Thymus (tissue), 11 donors: ENCODE measurements at regions not wholly inside any gene's neighbourhood (a gene's known extent, or its start where the extent isn't known, plus 50 kb on each side); places are given as distances from the start of the nearest gene placed in this dataset.
"Not testable (repeated sequence)": the region's sequence is repeated elsewhere in the genome, so short reads cannot be mapped to it uniquely, and the experiment has no call there.

ENCODE experiments used
- DNase-seq, 9 donors: peaks; one replicate each; pipeline ENCODE4 v3.0.0-alpha.2; 2013; ENCODE audit warnings: low spot score in 9 of 9, low read depth in 6 of 9, missing footprints in 1 of 9
- H3K27ac ChIP-seq, 2 donors: one replicate each; pipeline ENCODE4 v1.5.1; 2013; ENCODE audit warnings: control low read depth in 1 of 2, low read depth in 1 of 2, low read length in 1 of 2, mild to moderate bottlenecking in 1 of 2, moderate library complexity in 1 of 2
- H3K27me3 ChIP-seq, 2 donors: one replicate each; pipeline ENCODE4 v1.5.1; 2013; ENCODE audit warnings: low read length in 1 of 2; ENCODE audit not compliant: control insufficient read depth in 2 of 2, insufficient read depth in 1 of 2
- H3K36me3 ChIP-seq, 2 donors: one replicate each; pipeline ENCODE4 v1.5.1; 2013; ENCODE audit warnings: low read length in 1 of 2, mild to moderate bottlenecking in 1 of 2, moderate library complexity in 1 of 2; ENCODE audit not compliant: control insufficient read depth in 2 of 2, insufficient read depth in 2 of 2
- H3K4me1 ChIP-seq, 2 donors: one replicate each; pipeline ENCODE4 v1.5.1; 2013; ENCODE audit warnings: low read length in 2 of 2; ENCODE audit not compliant: control insufficient read depth in 2 of 2, insufficient read depth in 2 of 2
- H3K4me3 ChIP-seq, 2 donors: one replicate each; pipeline ENCODE4 v1.5.1; 2013; ENCODE audit warnings: low read length in 2 of 2, control low read depth in 1 of 2, mild to moderate bottlenecking in 1 of 2
- H3K9me3 ChIP-seq, 2 donors: one replicate each; pipeline ENCODE4 v1.5.1; 2013; ENCODE audit warnings: low read length in 1 of 2, mild to moderate bottlenecking in 1 of 2; ENCODE audit not compliant: control insufficient read depth in 2 of 2, insufficient read depth in 1 of 2
- WGBS: extraction: QIAGEN DNeasy Blood & Tissue Kit; methylation state at CpG from one replicate; pipeline ENCODE4 v1.1.7; 2013; 5-methylcytosine and 5-hydroxymethylcytosine counted together
- donor health status: healthy.

GRCh38 chr5:62776592-62776991 is 198.0 kb downstream of the LRRC70 start:
- H3K27me3 ChIP-seq, H3K9me3 ChIP-seq, H3K36me3 ChIP-seq, H3K4me3 ChIP-seq, H3K4me1 ChIP-seq, H3K27ac ChIP-seq, DNase-seq: not testable (repeated sequence)
- WGBS: over 99% methylated on average over 5 of the region's 5 CpGs

- no peak for DNase-seq
- WGBS: 97% methylated on average over 3 of the region's 3 CpGs
- Histone ChIP-seq H3K36me3 (no peaks in the 10 kb centered on the region), H3K27me3 (no peaks in the 10 kb centered on the region), H3K4me3 (no peak overlapping the region), H3K4me1 (no peaks in the 10 kb centered on the region), H3K9me3 (no peaks in the 10 kb centered on the region), H3K27ac (no peak overlapping the region)
Measured at GRCh38 chr5:62773460-62773859, 194.8 kb downstream of the LRRC70 start.

- H3K4me3 ChIP-seq: no peak overlapping the region
- H3K27me3 ChIP-seq: no peaks in the 10 kb centered on the region
- H3K4me1 ChIP-seq: no peaks in the 10 kb centered on the region
- WGBS: 95% methylated on average over 1 of the region's 1 CpG
- DNase-seq: no peak
- no peaks in the 10 kb centered on the region for H3K9me3 ChIP-seq
- H3K27ac ChIP-seq: no peak overlapping the region
- H3K36me3 ChIP-seq: no peaks in the 10 kb centered on the region
Measured at GRCh38 chr5:62771341-62771740, 192.7 kb downstream of the LRRC70 start.

- no peak overlapping the region for H3K27ac ChIP-seq
- no peak for DNase-seq
- H3K9me3 ChIP-seq: no peaks in the 10 kb centered on the region
- no peaks in the 10 kb centered on the region for H3K36me3 ChIP-seq
- H3K4me1 ChIP-seq: no peaks in the 10 kb centered on the region
- no peak overlapping the region for H3K4me3 ChIP-seq
- no peaks in the 10 kb centered on the region for H3K27me3 ChIP-seq
- 100% methylated on average over 1 of the region's 1 CpG for WGBS
Measured at GRCh38 chr5:62767650-62768049, 189.0 kb downstream of the LRRC70 start.

GRCh38 chr5:62767077-62767476 is 188.5 kb downstream of the LRRC70 start:
- no peak overlapping the region for H3K4me3 ChIP-seq
- WGBS: 97% methylated on average over 2 of the region's 2 CpGs
- H3K36me3 ChIP-seq: no peaks in the 10 kb centered on the region
- no peaks in the 10 kb centered on the region for H3K9me3 ChIP-seq
- DNase-seq: no peak
- H3K27ac ChIP-seq: no peak overlapping the region
- H3K27me3 ChIP-seq: no peaks in the 10 kb centered on the region
- no peaks in the 10 kb centered on the region for H3K4me1 ChIP-seq

GRCh38 chr5:62762503-62762902 is 183.9 kb downstream of the LRRC70 start:
- H3K27me3 ChIP-seq: no peaks in the 10 kb centered on the region
- no peak overlapping the region for H3K4me3 ChIP-seq
- WGBS: 76% methylated on average over 2 of the region's 2 CpGs
- no peaks in the 10 kb centered on the region for H3K9me3 ChIP-seq
- H3K4me1 ChIP-seq: no peaks in the 10 kb centered on the region
- H3K36me3 ChIP-seq: no peaks in the 10 kb centered on the region
- no peak overlapping the region for H3K27ac ChIP-seq
- no peak for DNase-seq

GRCh38 chr5:62757686-62758085 is 179.1 kb downstream of the LRRC70 start:
- H3K36me3 ChIP-seq, H3K4me3 ChIP-seq, H3K27me3 ChIP-seq, DNase-seq, H3K4me1 ChIP-seq, H3K9me3 ChIP-seq, H3K27ac ChIP-seq: not testable (repeated sequence)
- 95% methylated on average over 4 of the region's 4 CpGs for WGBS

- 81% methylated on average over 4 of the region's 4 CpGs for WGBS
- H3K27me3 ChIP-seq, H3K27ac ChIP-seq, DNase-seq, H3K4me3 ChIP-seq, H3K36me3 ChIP-seq, H3K9me3 ChIP-seq, H3K4me1 ChIP-seq: not testable (repeated sequence)
Measured at GRCh38 chr5:62752998-62753367, 174.4 kb downstream of the LRRC70 start.

GRCh38 chr5:62752056-62752997 is 173.7 kb downstream of the LRRC70 start:
- not testable (repeated sequence) for H3K27me3 ChIP-seq, H3K4me3 ChIP-seq, DNase-seq, H3K36me3 ChIP-seq, H3K27ac ChIP-seq, H3K9me3 ChIP-seq, H3K4me1 ChIP-seq
- 97% methylated on average over 17 of the region's 17 CpGs for WGBS
